ENCODE measurements at regions not wholly inside any gene's neighbourhood (a gene's known extent, or its start where the extent isn't known, plus 50 kb on each side); places are given as distances from the start of the nearest gene placed in this dataset.

DNA sequence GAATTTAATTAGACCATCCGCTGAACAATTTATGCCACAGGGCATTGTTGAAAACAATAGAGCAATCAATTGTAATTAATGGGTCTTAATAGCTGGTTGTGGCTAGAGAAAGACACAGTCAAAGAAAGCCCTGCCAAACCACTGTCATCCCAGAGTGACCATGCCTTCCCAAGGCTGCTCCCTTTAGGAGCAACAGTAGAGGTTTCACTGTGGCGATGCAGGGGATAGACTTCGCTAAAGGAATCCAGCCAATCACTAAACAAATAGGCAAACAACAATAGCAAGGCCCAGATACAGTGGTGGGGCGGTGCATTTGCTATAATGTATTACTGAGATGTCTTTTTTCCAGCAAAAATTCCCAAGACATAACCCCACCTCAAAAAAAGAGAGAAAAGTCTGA is 87.8 kb upstream of the SLC27A6 start:
- intact Hi-C loops (cut with micrococcal nuclease) = no loop called here

DNA sequence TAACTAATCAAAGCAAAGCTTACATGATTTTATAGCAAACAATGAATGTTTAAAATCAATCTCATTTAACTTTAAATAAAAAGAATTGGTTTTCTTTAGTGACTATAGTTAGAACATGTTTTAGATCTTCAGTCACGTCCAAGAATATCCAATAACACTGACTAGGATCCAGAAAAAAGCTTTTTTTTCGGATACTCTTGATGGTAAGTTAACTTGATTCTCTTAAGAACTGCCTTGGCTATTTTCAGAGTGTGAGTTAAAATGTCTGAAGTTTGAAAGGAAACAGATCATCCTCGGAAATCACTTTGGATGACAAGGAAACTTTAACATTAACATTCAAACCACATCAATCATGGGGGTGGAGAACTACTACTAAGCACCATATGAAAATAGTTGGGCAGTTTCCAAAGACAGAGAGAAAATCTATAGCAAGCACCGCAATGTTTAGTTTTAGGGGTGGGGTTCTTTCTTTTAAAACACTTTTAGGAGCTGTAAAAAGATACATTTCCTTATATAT is 83.7 kb upstream of the SLC27A6 start:
- intact Hi-C loops (cut with micrococcal nuclease) = no loop called here

DNA sequence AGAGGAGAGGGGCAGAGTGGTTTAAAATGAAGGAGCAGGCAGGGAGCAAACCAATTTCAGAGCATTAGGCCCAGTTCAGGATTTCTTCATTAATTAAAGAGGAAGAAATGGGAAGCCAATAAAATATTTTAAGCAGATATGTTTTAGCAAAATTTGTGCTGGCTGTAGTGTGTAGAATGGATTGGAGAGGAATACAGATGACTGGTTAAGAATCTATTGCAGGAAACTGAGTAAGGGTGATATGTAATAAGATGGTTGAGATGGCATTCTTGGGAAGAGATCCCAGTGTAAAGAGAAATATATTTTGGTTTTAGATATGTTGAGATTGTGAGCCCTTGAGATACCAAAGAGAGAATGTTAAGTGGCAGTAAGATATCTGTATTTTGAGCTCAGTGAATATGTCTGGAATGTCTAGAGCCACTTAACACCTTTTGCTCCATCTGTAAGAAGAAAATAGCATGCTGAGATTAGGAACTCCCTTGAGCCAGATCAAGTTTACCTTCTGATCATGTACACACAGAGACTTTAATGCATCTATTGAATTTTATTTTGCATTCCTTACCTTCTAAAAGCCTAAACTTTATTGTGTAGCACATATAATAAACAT is 79.5 kb upstream of the SLC27A6 start:
- intact Hi-C loops (cut with micrococcal nuclease) = no loop called here

DNA sequence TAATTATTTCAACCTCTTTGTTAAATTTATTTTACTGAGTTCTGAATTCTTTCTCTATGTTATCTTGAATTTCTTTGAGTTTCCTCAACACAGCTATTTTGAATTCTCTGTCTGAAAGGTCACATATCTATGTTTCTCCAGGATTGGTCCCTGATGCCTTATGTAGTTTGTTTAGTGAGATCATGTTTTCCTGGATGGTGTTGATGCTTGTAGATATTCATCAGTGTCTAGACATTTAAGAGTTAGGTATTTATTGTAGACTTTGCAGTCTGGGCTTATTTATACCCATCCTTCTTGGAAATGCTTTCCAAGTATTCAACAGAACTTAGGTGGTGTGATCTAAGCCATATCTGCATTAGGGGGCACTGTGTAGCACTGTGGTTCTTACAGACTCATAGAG is 70.2 kb upstream of the SLC27A6 start:
- intact Hi-C loops (cut with micrococcal nuclease) = no loop called here

DNA sequence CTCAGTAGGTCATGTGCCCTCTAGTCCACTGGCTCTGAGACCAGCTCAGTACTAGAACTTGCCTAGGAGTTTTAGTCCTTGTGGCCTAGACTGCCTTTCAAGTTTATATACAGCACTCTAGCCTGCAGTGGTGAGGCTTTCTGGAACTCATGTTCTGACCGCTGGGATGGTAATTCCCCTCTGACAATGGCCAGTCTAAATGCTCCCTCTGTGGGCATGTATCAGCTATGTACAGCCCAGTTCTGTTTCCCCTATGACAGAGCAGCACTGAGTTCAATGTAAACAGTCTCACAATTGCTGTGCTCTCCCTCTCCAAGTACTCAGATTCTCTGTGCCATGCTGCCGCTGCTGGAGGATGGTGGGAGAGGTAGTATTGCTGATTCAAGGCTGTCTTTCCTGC is 68.6 kb upstream of the SLC27A6 start:
- intact Hi-C loops (cut with micrococcal nuclease) = no loop called here

DNA sequence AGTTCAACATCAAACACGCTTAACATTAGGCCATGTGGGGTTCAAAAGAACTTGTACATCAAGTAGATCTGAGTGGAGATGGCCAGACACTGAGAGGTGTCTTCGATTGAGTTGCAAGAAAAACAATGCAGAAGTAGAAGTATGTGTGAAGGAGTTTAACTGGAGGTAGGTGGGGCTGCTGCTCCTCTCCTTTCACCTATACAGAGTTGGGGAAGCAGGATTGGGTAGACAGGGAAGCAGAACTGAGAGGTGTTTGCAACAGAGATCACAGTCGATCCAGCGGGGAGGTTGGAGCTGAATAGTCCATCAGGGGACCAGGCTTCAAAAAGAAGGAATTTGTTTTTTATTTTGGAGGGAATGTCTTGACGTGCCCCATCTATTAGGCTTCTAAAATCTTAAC is 61.7 kb upstream of the SLC27A6 start:
- intact Hi-C loops (cut with micrococcal nuclease) = no loop called here

DNA sequence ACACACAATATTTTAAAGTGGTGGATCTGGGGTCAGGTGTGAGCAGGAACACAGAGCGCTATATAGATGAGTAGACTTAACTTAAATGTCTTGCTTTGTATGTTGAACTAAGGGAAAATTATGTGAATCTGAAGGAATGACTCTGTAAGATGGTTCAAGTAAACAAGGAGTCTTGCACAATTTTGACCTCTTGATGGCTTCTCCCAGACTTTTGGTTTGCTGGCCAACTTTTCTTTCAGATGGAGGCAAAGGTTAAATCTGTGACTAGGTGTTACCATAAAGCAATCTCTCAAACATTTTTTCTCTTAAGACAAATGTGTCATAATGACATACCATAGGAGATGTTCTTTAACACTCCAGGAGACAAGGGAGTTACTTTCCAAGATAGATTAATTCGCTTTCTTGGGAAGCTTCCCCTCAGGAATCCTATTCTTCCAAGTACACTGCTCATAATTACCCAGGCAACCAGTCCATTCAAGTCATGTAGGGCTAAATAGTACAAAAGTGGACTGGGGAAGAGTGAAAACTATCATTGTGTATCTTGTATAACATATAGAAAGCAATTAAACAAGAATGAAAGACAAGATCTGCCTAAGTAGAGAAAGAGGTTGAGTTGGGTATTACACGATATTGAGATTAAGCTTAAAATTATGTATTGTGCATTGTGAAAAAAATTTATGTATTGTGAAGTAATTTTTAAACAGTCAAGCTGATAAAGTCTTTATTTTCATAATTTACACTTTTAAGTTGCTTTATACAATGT is 60.3 kb upstream of the SLC27A6 start:
- intact Hi-C loops (cut with micrococcal nuclease) = loop anchor here (1.0 to 5.0 kb wide), 5 partner anchors 189 to 863 kb away; partner anchors contain the start of gene ISOC1

DNA sequence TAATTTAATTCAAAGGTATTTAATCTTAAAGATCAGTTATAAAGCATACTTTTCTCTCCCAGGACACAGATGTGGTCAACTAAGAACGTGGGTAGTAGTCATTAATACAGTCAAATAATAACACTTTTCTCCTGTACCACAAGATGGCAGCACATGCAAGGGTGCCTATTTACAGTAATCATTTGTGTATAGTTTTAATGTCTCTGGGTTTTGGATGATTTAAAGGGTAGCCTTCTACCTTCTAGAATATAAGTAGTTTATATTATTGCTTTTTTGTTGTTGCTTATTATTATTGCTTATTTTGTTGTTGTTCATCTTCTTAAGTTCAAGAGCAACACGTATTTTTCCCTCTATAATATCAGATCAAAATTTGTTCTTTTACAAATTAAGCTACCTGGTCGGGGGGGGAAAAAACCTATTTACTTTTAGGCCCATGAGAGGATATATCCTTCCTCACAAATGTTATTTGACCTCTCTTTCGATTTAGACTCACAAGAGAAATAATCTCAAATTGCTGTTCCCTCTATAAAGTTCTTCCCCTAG is 59.6 kb upstream of the SLC27A6 start:
- intact Hi-C loops (cut with micrococcal nuclease) = loop anchor here (1.0 to 5.0 kb wide), 5 partner anchors 189 to 863 kb away; partner anchors contain the start of gene ISOC1

DNA sequence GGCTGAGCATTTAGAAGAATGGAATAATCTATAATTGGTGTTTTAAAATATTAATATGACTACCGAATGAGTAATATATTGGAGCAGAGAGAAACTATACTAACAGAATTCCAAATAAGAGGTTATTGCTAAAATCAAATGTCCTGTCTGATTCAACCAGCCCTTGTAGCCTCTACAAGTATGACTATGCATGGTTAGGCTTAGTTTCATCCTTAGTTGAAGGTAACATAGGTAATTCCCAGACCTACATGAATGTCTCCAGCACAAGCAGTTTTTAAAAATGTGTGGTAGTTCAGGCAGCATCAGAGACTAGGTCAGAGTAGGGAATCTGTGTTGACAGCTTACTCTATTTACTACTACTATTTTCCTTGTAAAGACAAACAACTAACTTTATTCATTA is 51.7 kb upstream of the SLC27A6 start:
- intact Hi-C loops (cut with micrococcal nuclease) = no loop called here
